Adrenal gland (tissue), 5 donors: ENCODE measurements at regions not wholly inside any gene's neighbourhood (a gene's known extent, or its start where the extent isn't known, plus 50 kb on each side); places are given as distances from the start of the nearest gene placed in this dataset.

Experiments
- POLR2A ChIP-seq, 2 donors: fragments of 450-650 bp; IDR thresholded peaks; one replicate each; pipeline ENCODE4 v1.6.1; 2017; ENCODE audit warnings: antibody characterized with exemption in 2 of 2, mild to moderate bottlenecking in 2 of 2, moderate library complexity in 1 of 2
- TF ChIP-seq, protein P1 (sequence below), 6 experiments: fragments of 450-650 bp in 4 of 6; fragments of 200-600 bp in 2 of 6; sonication (generic) in 1 of 6; IDR thresholded peaks; 1 replicate in 5 of 6; 2 replicates in 1 of 6; pipeline versions ENCODE4 v1.5.1 to v1.8.0; 2016 to 2021; ENCODE audit warnings: antibody characterized with exemption in 6 of 6, mild to moderate bottlenecking in 2 of 6, moderate library complexity in 1 of 6
- donor health status: DM: no; HTN: no; CAD: no.

DNA sequence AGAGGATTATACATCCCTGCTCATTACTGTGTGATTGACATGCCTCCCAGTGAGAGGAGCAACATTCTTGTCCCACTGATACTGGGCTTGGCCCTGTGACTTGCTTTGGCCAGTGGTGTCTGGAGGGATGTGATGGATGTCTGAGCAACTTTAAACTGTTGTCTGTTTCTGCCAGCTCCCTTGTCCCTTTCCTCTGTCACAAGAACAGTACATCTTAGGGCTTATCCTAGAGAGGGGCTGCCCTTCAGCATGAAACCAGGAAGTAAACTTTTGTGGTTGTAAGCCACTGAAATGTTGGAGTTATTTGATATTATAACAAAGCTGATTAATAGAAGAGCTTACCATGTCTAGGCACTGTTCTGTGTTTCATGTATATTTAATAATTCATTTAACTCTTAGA is 82.9 kb upstream of the GPRC5B start:
- TF ChIP-seq, protein P1, sequence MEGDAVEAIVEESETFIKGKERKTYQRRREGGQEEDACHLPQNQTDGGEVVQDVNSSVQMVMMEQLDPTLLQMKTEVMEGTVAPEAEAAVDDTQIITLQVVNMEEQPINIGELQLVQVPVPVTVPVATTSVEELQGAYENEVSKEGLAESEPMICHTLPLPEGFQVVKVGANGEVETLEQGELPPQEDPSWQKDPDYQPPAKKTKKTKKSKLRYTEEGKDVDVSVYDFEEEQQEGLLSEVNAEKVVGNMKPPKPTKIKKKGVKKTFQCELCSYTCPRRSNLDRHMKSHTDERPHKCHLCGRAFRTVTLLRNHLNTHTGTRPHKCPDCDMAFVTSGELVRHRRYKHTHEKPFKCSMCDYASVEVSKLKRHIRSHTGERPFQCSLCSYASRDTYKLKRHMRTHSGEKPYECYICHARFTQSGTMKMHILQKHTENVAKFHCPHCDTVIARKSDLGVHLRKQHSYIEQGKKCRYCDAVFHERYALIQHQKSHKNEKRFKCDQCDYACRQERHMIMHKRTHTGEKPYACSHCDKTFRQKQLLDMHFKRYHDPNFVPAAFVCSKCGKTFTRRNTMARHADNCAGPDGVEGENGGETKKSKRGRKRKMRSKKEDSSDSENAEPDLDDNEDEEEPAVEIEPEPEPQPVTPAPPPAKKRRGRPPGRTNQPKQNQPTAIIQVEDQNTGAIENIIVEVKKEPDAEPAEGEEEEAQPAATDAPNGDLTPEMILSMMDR (IDR thresholded peaks at IDR 0.05), result no peak
- no peak for TF ChIP-seq POLR2A (IDR thresholded peaks at IDR 0.05)
